Hematopoietic multipotent progenitor cell treated with erythropoietin and hydrocortisone succinate and interleukin-3 and kit ligand, for 17 days (in vitro differentiated cells): ENCODE measurements at regions not wholly inside any gene's neighbourhood (a gene's known extent, or its start where the extent isn't known, plus 50 kb on each side); places are given as distances from the start of the nearest gene placed in this dataset.

Experiments used
- DNase-seq: peaks from one replicate; pipeline ENCODE4 v3.0.0-alpha.2; 2015; ENCODE audit warnings: low spot score

GRCh38 chr21:27164208-27165177 lies 197.6 kb upstream of the ADAMTS5 start:
- DNase-seq, result no peak

DNA sequence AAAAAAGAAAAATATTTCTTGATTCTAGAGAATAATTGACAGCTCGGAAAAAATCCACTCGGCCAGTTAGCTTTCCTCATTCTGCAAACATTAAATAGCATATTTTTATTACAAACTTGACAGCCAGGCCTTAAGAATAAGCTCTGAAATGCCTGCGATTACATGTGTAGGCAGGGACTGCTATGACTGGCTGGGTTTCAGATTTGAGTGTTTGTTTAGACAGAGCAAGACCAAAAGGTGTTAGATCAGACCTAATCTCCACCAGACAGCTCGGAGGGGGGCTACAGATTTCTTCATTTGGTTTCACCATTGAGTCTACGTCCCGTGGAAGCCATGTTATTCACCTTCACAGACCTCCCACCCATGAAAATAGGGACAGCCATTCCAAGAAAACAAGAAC lies 192.1 kb upstream of the ADAMTS5 start:
- no peak for DNase-seq

DNA sequence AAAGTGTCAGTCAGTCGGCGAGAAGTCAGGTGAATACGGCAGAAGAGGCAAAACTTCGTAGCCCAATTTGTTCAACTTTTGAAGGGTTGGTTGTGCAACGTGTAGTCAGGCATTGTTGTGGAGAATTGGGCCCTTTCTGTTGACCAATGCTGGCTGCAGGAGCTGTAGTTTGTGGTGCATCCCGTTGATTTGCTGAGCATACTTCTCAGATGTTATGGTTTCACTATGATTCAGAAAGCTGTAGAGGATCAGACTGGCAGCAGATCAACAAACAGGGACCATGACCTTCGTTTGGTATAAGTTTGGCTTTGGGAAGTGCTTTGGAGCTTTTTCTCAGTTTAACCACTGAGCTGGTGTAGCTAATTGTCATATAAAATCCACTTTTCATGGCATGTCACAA lies 190.2 kb upstream of the ADAMTS5 start:
- DNase-seq, result no peak

DNA sequence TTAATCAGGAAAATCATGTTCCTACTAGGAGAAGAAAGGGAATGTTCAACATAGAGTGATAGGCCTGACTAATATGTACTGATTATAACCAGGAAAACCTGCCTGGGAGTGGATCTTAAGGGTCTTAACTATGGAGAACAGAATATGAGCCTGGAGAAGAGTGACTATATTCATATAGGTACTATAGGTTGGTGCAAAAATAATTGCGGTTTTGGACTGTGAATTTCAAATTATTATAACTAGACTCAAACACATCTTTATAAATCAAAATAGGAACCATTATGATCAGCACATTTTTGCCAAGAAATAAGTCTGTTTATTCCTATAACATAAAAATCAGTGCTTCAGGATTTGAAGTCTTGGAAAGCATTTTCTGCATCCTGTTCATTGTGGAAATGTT lies 189.8 kb upstream of the ADAMTS5 start:
- DNase-seq, result no peak

DNA sequence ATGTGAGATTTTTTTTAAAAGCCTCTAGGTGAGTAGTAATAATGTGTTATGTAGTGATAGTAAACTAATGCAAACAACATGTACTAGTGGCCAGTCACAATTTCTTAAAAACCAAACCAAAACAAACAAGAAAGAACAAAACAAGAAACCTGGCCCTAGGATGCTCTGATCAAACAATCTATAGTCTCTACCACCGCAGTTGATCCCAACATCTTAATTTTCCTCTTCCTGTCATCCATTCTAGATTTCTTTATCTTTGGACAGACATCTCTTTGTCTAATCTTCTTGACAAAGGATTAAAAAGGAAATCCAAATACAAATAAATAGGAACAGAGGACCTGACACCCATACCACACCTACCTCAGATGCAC lies 188.2 kb upstream of the ADAMTS5 start:
- DNase-seq, result no peak

DNA sequence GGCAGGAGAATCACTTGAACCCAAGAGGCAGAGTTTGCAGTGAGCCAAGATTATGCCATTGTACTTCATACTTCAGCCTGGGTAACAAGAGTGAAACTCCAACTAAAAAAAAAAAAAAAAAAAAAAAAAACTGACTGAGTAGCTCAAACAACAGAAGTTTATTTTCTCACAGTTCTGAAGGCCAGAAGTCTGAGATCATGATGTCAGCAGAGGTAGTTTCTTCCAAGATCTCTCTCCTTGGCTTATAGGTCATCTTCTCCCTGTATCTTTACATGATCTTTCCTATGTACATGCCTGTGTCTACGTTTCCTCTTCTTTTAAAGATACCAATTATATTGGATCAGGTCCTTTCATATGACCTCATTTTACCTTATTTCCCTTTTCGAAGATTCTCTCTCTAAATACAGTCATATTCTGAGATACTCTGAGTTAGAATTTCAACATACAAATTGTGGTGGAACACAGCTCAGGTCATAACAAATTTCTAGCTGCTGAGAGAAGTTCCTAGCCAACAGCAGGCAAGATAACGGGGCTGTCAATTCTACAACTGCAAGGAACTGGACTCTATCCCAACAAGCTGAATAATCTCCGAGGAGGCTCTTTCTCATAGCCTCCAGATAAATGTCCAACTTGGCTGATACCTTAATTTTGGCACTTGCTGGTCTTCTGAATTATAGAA lies 187.7 kb upstream of the ADAMTS5 start:
- DNase-seq, result no peak

GRCh38 chr21:27152996-27153395 lies 186.1 kb upstream of the ADAMTS5 start:
- DNase-seq, result no peak

DNA sequence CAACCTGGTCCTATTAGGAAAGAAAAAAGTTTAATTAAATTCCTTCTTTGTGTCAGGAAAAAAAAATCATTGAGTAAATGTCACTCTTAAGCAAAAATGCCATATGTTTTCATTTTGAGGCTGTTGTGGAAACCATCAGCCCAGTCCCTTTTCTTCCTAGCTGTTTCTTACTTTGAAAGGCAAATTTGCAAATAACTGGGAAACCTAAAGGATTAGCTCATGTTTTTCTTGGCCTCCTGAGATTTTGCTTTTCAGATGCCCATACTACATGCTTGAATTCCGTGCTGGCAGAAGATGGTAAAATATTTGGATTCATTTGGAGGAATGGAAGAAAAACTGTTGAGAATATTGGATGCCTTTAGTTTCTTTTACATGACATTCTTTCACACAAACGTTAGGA lies 182.1 kb upstream of the ADAMTS5 start:
- DNase-seq, result no peak

- DNase-seq, result no peak
These were observed 179.4 kb upstream of the ADAMTS5 start for GRCh38 chr21:27146268-27146667.

- DNase-seq, result no peak
These were observed 178.4 kb upstream of the ADAMTS5 start for GRCh38 chr21:27145134-27145798.

DNA sequence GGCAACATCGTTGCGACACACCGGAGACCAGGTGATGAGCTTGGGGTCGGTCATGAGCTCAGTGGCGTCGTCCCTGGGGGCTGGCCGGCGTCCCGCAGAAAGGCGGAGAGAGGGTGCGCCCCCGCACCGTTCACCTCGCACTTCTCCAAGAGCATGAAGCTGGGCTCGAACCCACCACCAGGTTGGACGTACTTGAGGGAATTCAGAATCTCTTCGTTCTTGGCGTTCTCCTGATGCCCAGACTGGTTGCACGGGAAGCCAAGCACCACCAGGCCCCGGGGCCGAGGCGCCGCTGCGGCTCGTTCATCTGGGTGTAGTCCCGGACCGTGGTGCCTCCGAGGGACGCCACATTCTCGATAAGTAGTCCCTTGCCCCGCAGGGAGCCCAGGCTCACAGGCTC lies 176.6 kb upstream of the ADAMTS5 start:
- DNase-seq, result no peak

DNA sequence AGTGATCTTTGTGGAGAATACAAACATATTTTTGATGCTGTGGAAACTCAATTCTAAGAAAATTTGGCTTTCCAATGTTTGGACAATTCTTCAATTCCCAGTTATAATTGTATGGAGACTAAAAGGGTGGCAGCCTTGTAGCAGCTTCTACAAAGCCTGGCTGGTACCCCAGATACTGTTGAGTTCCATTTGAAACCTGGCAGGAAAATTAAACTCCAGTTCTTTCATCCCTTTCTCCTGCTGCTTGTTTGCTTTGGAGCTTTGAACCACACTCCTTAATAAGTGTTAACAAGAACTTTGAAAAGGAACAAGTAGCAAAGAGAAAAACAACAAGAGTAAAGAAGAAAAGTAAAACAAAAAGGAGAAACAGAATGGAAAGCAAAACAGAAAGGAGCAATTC lies 172.6 kb upstream of the ADAMTS5 start:
- DNase-seq, result no peak

- no peak for DNase-seq
These were observed 167.6 kb upstream of the ADAMTS5 start for GRCh38 chr21:27134516-27134915.

GRCh38 chr21:27132266-27132665 lies 165.4 kb upstream of the ADAMTS5 start:
- no peak for DNase-seq

GRCh38 chr21:27130154-27130553 lies 163.3 kb upstream of the ADAMTS5 start:
- DNase-seq, result no peak

GRCh38 chr21:27129694-27130093 lies 162.8 kb upstream of the ADAMTS5 start:
- DNase-seq, result no peak

DNA sequence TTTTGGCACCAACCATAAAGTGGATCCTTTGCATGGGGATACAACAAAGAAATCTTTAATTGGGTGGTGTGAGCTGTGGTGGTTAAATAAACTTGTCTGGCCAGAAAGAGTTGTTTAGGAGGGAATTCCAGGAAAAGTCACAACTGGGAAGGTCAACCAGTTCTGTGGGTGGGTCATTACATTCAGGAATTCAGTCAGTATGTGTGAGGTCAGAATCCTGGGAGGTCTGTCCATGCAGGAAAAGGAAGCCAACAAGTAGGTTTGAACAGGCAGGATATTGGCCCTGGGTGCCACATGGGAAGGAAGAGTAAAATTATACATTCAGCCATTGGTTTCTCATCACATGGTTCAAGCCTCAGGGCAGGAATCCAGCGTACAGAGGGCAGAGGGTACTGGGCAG lies 162.3 kb upstream of the ADAMTS5 start:
- DNase-seq, result no peak

DNA sequence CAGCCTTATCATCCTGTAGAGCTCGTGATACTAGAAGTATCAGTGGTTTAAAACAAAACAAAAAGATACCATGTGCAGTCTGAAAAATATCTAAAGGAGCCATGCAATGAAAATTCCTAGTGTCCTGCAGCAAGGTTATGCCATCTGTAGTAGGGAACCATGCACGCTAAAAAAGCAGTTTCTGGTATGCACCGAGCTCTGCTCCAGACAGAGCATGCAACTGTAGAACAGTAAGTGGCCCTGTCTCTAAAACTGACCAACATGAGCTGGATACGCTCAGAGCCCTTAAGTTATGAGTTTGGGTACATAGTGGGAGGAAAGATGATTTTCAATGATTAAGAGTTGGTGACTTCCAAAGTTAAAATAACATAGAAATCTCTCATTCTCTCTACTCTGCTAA lies 159.3 kb upstream of the ADAMTS5 start:
- no peak for DNase-seq

DNA sequence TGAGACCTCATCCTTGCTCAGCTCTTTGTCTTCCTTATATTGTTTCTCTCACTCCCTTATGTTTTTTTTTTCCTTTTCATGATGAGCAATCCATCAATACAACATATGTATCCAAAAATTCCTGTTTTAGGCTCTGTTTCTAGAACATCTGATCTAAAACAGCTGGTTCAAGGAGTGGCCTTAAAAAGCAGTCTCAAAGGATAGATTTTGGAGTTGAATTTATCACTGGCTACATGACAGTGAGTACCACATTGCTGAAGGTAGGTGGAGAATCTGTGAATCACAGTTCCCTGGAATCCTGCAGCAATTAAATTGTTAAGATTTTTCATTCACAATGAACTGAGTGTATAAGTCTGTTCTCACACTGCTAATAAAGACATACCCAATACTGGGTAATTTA lies 155.8 kb upstream of the ADAMTS5 start:
- DNase-seq, result no peak

- no peak for DNase-seq
These were observed 147.2 kb upstream of the ADAMTS5 start for GRCh38 chr21:27114111-27114510.

DNA sequence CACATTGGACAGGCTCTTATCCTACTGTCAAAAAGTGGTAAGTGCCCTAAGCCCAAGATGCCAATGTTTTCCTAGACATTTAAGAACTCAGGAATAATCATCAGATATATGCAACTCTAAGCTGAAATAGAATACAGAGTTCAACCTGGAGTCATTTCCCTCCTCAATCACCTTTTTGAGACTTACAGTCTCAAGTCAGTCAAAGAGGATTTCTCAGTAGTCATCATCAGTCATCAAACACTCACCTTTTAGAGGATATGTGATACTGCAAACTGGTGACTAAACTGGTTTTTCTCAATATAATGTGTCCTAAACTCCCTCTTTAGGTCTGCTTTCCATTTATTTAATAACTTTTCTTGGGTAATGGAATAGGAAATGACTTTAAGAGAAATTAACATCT lies 145.3 kb upstream of the ADAMTS5 start:
- DNase-seq, result no peak

GRCh38 chr21:27110956-27111355 lies 144.1 kb upstream of the ADAMTS5 start:
- no peak for DNase-seq

DNA sequence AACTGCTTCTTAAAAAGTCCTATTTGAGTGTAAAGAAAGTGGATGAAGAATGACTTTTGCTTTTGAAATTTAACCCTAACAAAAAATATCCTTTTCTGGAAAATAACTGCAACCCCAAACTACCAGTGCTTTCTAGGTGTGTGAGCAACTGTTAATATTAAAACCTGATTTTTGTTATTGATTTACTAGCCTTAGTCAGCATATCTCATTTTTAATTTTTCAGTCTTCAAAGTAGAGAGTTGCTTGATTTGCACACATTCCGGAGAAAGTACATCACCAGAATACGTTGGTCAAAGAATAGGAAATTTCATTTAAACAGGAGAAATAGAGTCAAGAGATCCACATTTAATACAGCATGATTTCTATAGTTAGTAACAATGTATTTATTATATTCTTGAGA lies 141.8 kb upstream of the ADAMTS5 start:
- no peak for DNase-seq
